Esophagus squamous epithelium (tissue), 5 donors: ENCODE measurements at regions not wholly inside any gene's neighbourhood (a gene's known extent, or its start where the extent isn't known, plus 50 kb on each side); places are given as distances from the start of the nearest gene placed in this dataset.
A peak's percentile ranks its signal among the peaks of the same experiment; 100 is the strongest.

ENCODE experiments used
- DNase-seq: peaks from one replicate; lab custom pipeline; 2025; lab: John Stamatoyannopoulos, UW
- H3K27ac ChIP-seq, 4 donors: fragments of 200-600 bp; sonication (generic); one replicate each; pipeline ENCODE4 v1.5.1; 2016 to 2019; ENCODE audit warnings: mild to moderate bottlenecking in 1 of 4
- H3K27me3 ChIP-seq, 4 donors: fragments of 200-600 bp; sonication (generic); 1 replicate in 3 of 4; 2 replicates in 1 of 4; pipeline versions ENCODE4 v1.5.1 to v1.6.0; 2017 to 2021; ENCODE audit warnings: antibody characterized with exemption in 1 of 4
- H3K36me3 ChIP-seq, 3 donors: fragments of 200-600 bp; sonication (generic); one replicate each; pipeline ENCODE4 v1.5.1; 2016 to 2019
- H3K4me1 ChIP-seq, 3 donors: fragments of 200-600 bp; sonication (generic); one replicate each; pipeline ENCODE4 v1.5.1; 2017 to 2019
- H3K4me3 ChIP-seq, 4 donors: fragments of 200-600 bp; sonication (generic); 1 replicate in 3 of 4; 2 replicates in 1 of 4; pipeline ENCODE4 v1.5.1; 2016 to 2019; ENCODE audit warnings: mild to moderate bottlenecking in 2 of 4, moderate library complexity in 1 of 4
- H3K9me3 ChIP-seq, 3 donors: fragments of 200-600 bp; sonication (generic); one replicate each; pipeline ENCODE4 v1.5.1; 2016 to 2019
- CTCF ChIP-seq, 6 experiments: fragments of 450-650 bp in 4 of 6; fragments of 200-600 bp in 2 of 6; sonication (generic) in 2 of 6; IDR thresholded peaks; one replicate each; pipeline ENCODE4 v1.5.1; 2016 to 2019; ENCODE audit warnings: antibody characterized with exemption in 6 of 6, mild to moderate bottlenecking in 4 of 6, moderate library complexity in 4 of 6
- POLR2A ChIP-seq, 4 donors: fragments of 450-650 bp; IDR thresholded peaks; one replicate each; pipeline ENCODE4 v1.6.1; 2017; ENCODE audit warnings: antibody characterized with exemption in 4 of 4, mild to moderate bottlenecking in 4 of 4, moderate library complexity in 3 of 4
- WGBS, 2 donors: methylation state at CpG; one replicate each; pipeline ENCODE4 v1.1.5; 2018; 5-methylcytosine and 5-hydroxymethylcytosine counted together
- intact Hi-C: fragments of 100-400 bp; cut with DNase I; formaldehyde crosslinking; loops from one replicate; pipeline ENCODE4 v1.15.0; 2022
- donor health status: DM: yes; HTN: yes; CAD: no.

GRCh38 chr9:79163544-79163943 lies 408.2 kb upstream of the TLE4 start:
- 97 to 98% methylated on average over 2 of the region's 2 CpGs for WGBS, 2 donors
- no peak for DNase-seq
- Histone ChIP-seq H3K27ac (no peak overlapping the region), H3K36me3 (no peaks in the 10 kb centered on the region), H3K27me3 (no peaks in the 10 kb centered on the region), H3K9me3 (no peaks in the 10 kb centered on the region), H3K4me3 (no peak overlapping the region), H3K4me1 (peaks cover 0 to 18% (median 15%) of the 10 kb centered on the region in 3 donors)
- TF ChIP-seq CTCF (IDR thresholded peaks at IDR 0.05), result no peak
- no peak for TF ChIP-seq POLR2A (IDR thresholded peaks at IDR 0.05)
- intact Hi-C loops, result no loop called here

- peak overlapping the region in 1 of 4 donors; percentile 54 for H3K27ac ChIP-seq
- no peak for DNase-seq
- H3K36me3 ChIP-seq, result no peaks in the 10 kb centered on the region
- WGBS, 2 donors, result 49 to 54% methylated on average over 4 of the region's 4 CpGs
- no peaks in the 10 kb centered on the region for H3K27me3 ChIP-seq
- TF ChIP-seq CTCF (IDR thresholded peaks at IDR 0.05) (no peak), POLR2A (IDR thresholded peaks at IDR 0.05) (no peak)
- no peak overlapping the region for H3K4me3 ChIP-seq
- no peaks in the 10 kb centered on the region for H3K9me3 ChIP-seq
- intact Hi-C loops, result no loop called here
- H3K4me1 ChIP-seq, result peaks cover 0 to 18% (median 15%) of the 10 kb centered on the region in 3 donors
Measured at GRCh38 chr9:79164406-79164805, 407.4 kb upstream of the TLE4 start.

- peak overlapping the region in 1 of 4 donors; percentile 54 for H3K27ac ChIP-seq
- peaks cover 0 to 18% (median 15%) of the 10 kb centered on the region in 3 donors for H3K4me1 ChIP-seq
- intact Hi-C loops, result no loop called here
- no peaks in the 10 kb centered on the region for H3K27me3 ChIP-seq
- DNase-seq, result no peak
- WGBS, 2 donors, result 35 to 45% methylated on average over 5 of the region's 5 CpGs
- H3K4me3 ChIP-seq, result no peak overlapping the region
- H3K9me3 ChIP-seq, result no peaks in the 10 kb centered on the region
- TF ChIP-seq CTCF (IDR thresholded peaks at IDR 0.05), result no peak
- no peak for TF ChIP-seq POLR2A (IDR thresholded peaks at IDR 0.05)
- no peaks in the 10 kb centered on the region for H3K36me3 ChIP-seq
Measured at GRCh38 chr9:79165020-79165780, 406.6 kb upstream of the TLE4 start.

GRCh38 chr9:79166005-79166404 lies 405.8 kb upstream of the TLE4 start:
- Histone ChIP-seq H3K36me3 (no peaks in the 10 kb centered on the region), H3K27me3 (no peaks in the 10 kb centered on the region), H3K27ac (no peak overlapping the region), H3K4me1 (peaks cover 0 to 18% (median 15%) of the 10 kb centered on the region in 3 donors), H3K4me3 (no peak overlapping the region), H3K9me3 (no peaks in the 10 kb centered on the region)
- TF ChIP-seq CTCF (IDR thresholded peaks at IDR 0.05) (no peak), POLR2A (IDR thresholded peaks at IDR 0.05) (no peak)
- intact Hi-C loops, result no loop called here
- no peak for DNase-seq
- 35 to 40% methylated on average over 3 of the region's 3 CpGs for WGBS, 2 donors

- no peak for TF ChIP-seq CTCF (IDR thresholded peaks at IDR 0.05)
- no peak for TF ChIP-seq POLR2A (IDR thresholded peaks at IDR 0.05)
- H3K4me1 ChIP-seq, result peaks cover 0 to 6% (median 5%) of the 10 kb centered on the region in 3 donors
- no peaks in the 10 kb centered on the region for H3K27me3 ChIP-seq
- H3K9me3 ChIP-seq, result no peaks in the 10 kb centered on the region
- WGBS, 2 donors, result 75 to 96% methylated on average over 1 of the region's 1 CpG
- H3K4me3 ChIP-seq, result no peak overlapping the region
- DNase-seq, result no peak
- no peaks in the 10 kb centered on the region for H3K36me3 ChIP-seq
- no peak overlapping the region for H3K27ac ChIP-seq
- intact Hi-C loops, result no loop called here
Measured at GRCh38 chr9:79170643-79171042, 401.1 kb upstream of the TLE4 start.
